H9 (cell line): ENCODE measurements at regions not wholly inside any gene's neighbourhood (a gene's known extent, or its start where the extent isn't known, plus 50 kb on each side); places are given as distances from the start of the nearest gene placed in this dataset.

Experiments
- DNase-seq: peaks from one replicate; pipeline ENCODE4 v3.0.0-alpha.2; 2017
- H2AFZ ChIP-seq: one replicate; pipeline ENCODE4 v1.6.1; 2013; ENCODE audit warnings: mild to moderate bottlenecking, low read length, control low read depth, moderate library complexity
- H2AK5ac ChIP-seq: 2 replicates; pipeline ENCODE4 v1.6.1; 2013; ENCODE audit warnings: low read length, control low read depth, mixed read lengths; ENCODE audit not compliant: insufficient read length
- H2BK120ac ChIP-seq: one replicate; pipeline ENCODE4 v1.6.1; 2013; ENCODE audit warnings: low read depth, mild to moderate bottlenecking, low read length, control low read depth, inconsistent platforms; ENCODE audit not compliant: poor library complexity, severe bottlenecking
- H2BK12ac ChIP-seq: 2 replicates; pipeline ENCODE4 v1.6.1; 2013; ENCODE audit warnings: low read length, control low read depth, mixed read lengths, low read depth; ENCODE audit not compliant: insufficient read length
- H2BK15ac ChIP-seq: 2 replicates; pipeline ENCODE4 v1.6.1; 2013; ENCODE audit warnings: low read depth, low read length, control low read depth
- H2BK20ac ChIP-seq: one replicate; pipeline ENCODE4 v1.6.1; 2013; ENCODE audit warnings: low read depth, mild to moderate bottlenecking, low read length, control low read depth, inconsistent platforms; ENCODE audit not compliant: poor library complexity, severe bottlenecking
- H2BK5ac ChIP-seq: 2 replicates; pipeline ENCODE4 v1.6.1; 2013; ENCODE audit warnings: low read length, control low read depth, mixed read lengths; ENCODE audit not compliant: insufficient read length
- H3K14ac ChIP-seq: 2 replicates; pipeline ENCODE4 v1.6.1; 2013; ENCODE audit warnings: low read length, control low read depth; ENCODE audit not compliant: insufficient read depth
- H3K18ac ChIP-seq: 2 replicates; pipeline ENCODE4 v1.6.1; 2013; ENCODE audit warnings: low read depth, mild to moderate bottlenecking, mixed read lengths, low read length, control low read depth; ENCODE audit not compliant: insufficient read length
- H3K23ac ChIP-seq: 2 replicates; pipeline ENCODE4 v1.6.1; 2013; ENCODE audit warnings: low read length, control low read depth, mixed read lengths, low read depth; ENCODE audit not compliant: insufficient read length
- H3K23me2 ChIP-seq: 2 replicates; pipeline ENCODE4 v1.6.1; 2013; ENCODE audit warnings: low read depth, mild to moderate bottlenecking, mixed read lengths, low read length, control low read depth; ENCODE audit not compliant: insufficient read length, poor library complexity, severe bottlenecking
- H3K27ac ChIP-seq: 2 replicates; pipeline ENCODE4 v1.5.1; 2013; ENCODE audit warnings: low read length, control low read depth, mixed read lengths, low read depth; ENCODE audit not compliant: insufficient read length
- H3K27me3 ChIP-seq: 2 replicates; pipeline ENCODE4 v1.6.1; 2013; ENCODE audit warnings: low read length, control low read depth, inconsistent platforms; ENCODE audit not compliant: insufficient read depth
- H3K4ac ChIP-seq: 2 replicates; pipeline ENCODE4 v1.6.1; 2013; ENCODE audit warnings: low read depth, mild to moderate bottlenecking, control low read depth, inconsistent platforms, low read length, moderate library complexity
- H3K4me1 ChIP-seq: 2 replicates; pipeline ENCODE4 v1.6.1; 2013; ENCODE audit warnings: low read length, control low read depth, inconsistent platforms; ENCODE audit not compliant: insufficient read depth
- H3K4me2 ChIP-seq: 2 replicates; pipeline ENCODE4 v1.6.1; 2013; ENCODE audit warnings: low read length, control low read depth, mixed read lengths; ENCODE audit not compliant: insufficient read length, insufficient read depth
- H3K56ac ChIP-seq: 2 replicates; pipeline ENCODE4 v1.6.1; 2013; ENCODE audit warnings: low read depth, mild to moderate bottlenecking, mixed read lengths, low read length, control low read depth; ENCODE audit not compliant: insufficient read length
- H3K79me1 ChIP-seq: 2 replicates; pipeline ENCODE4 v1.6.1; 2013; ENCODE audit warnings: low read depth, mild to moderate bottlenecking, moderate library complexity, low read length, control low read depth, inconsistent platforms; ENCODE audit not compliant: insufficient read depth, poor library complexity, severe bottlenecking
- H3K79me2 ChIP-seq: 2 replicates; pipeline ENCODE4 v1.6.1; 2013; ENCODE audit warnings: low read length, control low read depth, inconsistent platforms; ENCODE audit not compliant: insufficient read depth
- H3K9ac ChIP-seq: 2 replicates; pipeline ENCODE4 v1.6.1; 2013; ENCODE audit warnings: low read length, control low read depth, mixed read lengths; ENCODE audit not compliant: insufficient read length; ENCODE audit errors: extremely low read depth
- H3K9me3 ChIP-seq: one replicate; pipeline ENCODE4 v1.6.1; 2013; ENCODE audit warnings: low read depth, low read length, inconsistent platforms; ENCODE audit not compliant: control insufficient read depth
- H3T11ph ChIP-seq: one replicate; pipeline ENCODE4 v1.6.1; 2013; ENCODE audit warnings: mild to moderate bottlenecking, low read length, control low read depth, inconsistent platforms
- H4K20me1 ChIP-seq: one replicate; pipeline ENCODE4 v1.6.1; 2013; ENCODE audit not compliant: control insufficient read depth, insufficient read length, insufficient read depth
- H4K5ac ChIP-seq: 2 replicates; pipeline ENCODE4 v1.6.1; 2013; ENCODE audit warnings: low read depth, mild to moderate bottlenecking, mixed read lengths, low read length, control low read depth; ENCODE audit not compliant: insufficient read length
- H4K8ac ChIP-seq: replicated peaks from 2 replicates; pipeline ENCODE4 v1.6.1; 2013; ENCODE audit warnings: low read length, control low read depth, mixed read lengths, low read depth; ENCODE audit not compliant: insufficient read length
- H4K91ac ChIP-seq: 2 replicates; pipeline ENCODE4 v1.6.1; 2013; ENCODE audit warnings: low read depth, mild to moderate bottlenecking, moderate library complexity, mixed read lengths, low read length, control low read depth; ENCODE audit not compliant: insufficient read length
- H3K27ac Mint-ChIP-seq, 3 experiments: 2 replicates in 2 of 3; 3 replicates in 1 of 3; pipeline ENCODE4 v1.8.0; 2020 to 2021; ENCODE audit warnings: mixed read lengths in 3 of 3, mild to moderate bottlenecking in 1 of 3, moderate library complexity in 1 of 3
- H3K27me3 Mint-ChIP-seq: 2 replicates; pipeline ENCODE4 v1.8.0; 2021; ENCODE audit warnings: low read depth, mild to moderate bottlenecking, moderate library complexity, mixed read lengths
- H3K36me3 Mint-ChIP-seq, 3 experiments: 2 replicates in 2 of 3; 3 replicates in 1 of 3; pipeline ENCODE4 v1.8.0; 2020 to 2021; ENCODE audit warnings: low read depth in 3 of 3, mixed read lengths in 3 of 3; ENCODE audit not compliant: insufficient read depth in 1 of 3
- H3K4me1 Mint-ChIP-seq, 2 experiments: 2 replicates each; pipeline ENCODE4 v1.8.0; 2020; ENCODE audit warnings: mixed read lengths in 2 of 2
- H3K4me3 Mint-ChIP-seq, 2 experiments: 2 replicates in 1 of 2; 3 replicates in 1 of 2; pipeline ENCODE4 v1.8.0; 2020 to 2021; ENCODE audit warnings: mild to moderate bottlenecking in 2 of 2, mixed read lengths in 2 of 2, moderate library complexity in 1 of 2
- H3K9me3 Mint-ChIP-seq, 2 experiments: 2 replicates in 1 of 2; 3 replicates in 1 of 2; pipeline ENCODE4 v1.8.0; 2020; ENCODE audit warnings: mild to moderate bottlenecking in 2 of 2, mixed read lengths in 2 of 2, moderate library complexity in 1 of 2
- CTCF ChIP-seq: fragments of 200-600 bp; sonication (generic); conservative IDR thresholded peaks from 3 replicates; pipeline ENCODE4 v1.8.0; 2021; ENCODE audit warnings: antibody characterized with exemption, mild to moderate bottlenecking
- WGBS: extraction: QIAGEN DNeasy Blood & Tissue Kit; methylation state at CpG from one replicate; pipeline ENCODE4 v1.1.7; 2013; ENCODE audit warnings: missing lambda C conversion rate, low lambda C conversion rate, mixed read lengths; ENCODE audit not compliant: insufficient read length; ENCODE audit errors: extremely low coverage; 5-methylcytosine and 5-hydroxymethylcytosine counted together

GRCh38 chr11:127390465-127390864 is 389.9 kb upstream of the KIRREL3 start:
- H3K4ac ChIP-seq, result no peak overlapping the region
- H3K4me1 Mint-ChIP-seq, result peaks cover 27 to 31% of the 10 kb centered on the region in 2 experiments
- H2BK12ac ChIP-seq, result no peak overlapping the region
- no peak overlapping the region for H3K14ac ChIP-seq
- H3K23me2 ChIP-seq, result no peaks in the 10 kb centered on the region
- H3K79me1 ChIP-seq, result no peaks in the 10 kb centered on the region
- H3T11ph ChIP-seq, result no peak overlapping the region
- no peaks in the 10 kb centered on the region for H3K79me2 ChIP-seq
- H3K27ac Mint-ChIP-seq, result no peak overlapping the region
- H3K27me3 Mint-ChIP-seq, result peaks cover 30% of the 10 kb centered on the region
- no peak overlapping the region for H3K23ac ChIP-seq
- no peak for TF ChIP-seq CTCF
- H4K91ac ChIP-seq, result no peak overlapping the region
- H2BK5ac ChIP-seq, result no peak overlapping the region
- no peak overlapping the region for H3K4me3 Mint-ChIP-seq
- H4K8ac ChIP-seq, result no peak overlapping the region
- H2AFZ ChIP-seq, result no peak overlapping the region
- H3K9ac ChIP-seq, result no peak overlapping the region
- H3K56ac ChIP-seq, result no peak overlapping the region
- H3K18ac ChIP-seq, result no peak overlapping the region
- no peak overlapping the region for H2BK120ac ChIP-seq
- no peak overlapping the region for H4K5ac ChIP-seq
- DNase-seq, result no peak
- H3K36me3 Mint-ChIP-seq, result peaks cover 0 to 8% (median 4%) of the 10 kb centered on the region in 3 experiments; a peak in 3 of 7 replicates
- no CpG with 5 or more reads among the region's 4 CpGs for WGBS
- no peak overlapping the region for H2BK20ac ChIP-seq
- no peaks in the 10 kb centered on the region for H4K20me1 ChIP-seq
- H3K27ac ChIP-seq, result no peak overlapping the region
- H2AK5ac ChIP-seq, result no peak overlapping the region
- no peaks in the 10 kb centered on the region for H3K4me1 ChIP-seq
- no peak overlapping the region for H3K4me2 ChIP-seq
- no peaks in the 10 kb centered on the region for H3K27me3 ChIP-seq
- no peak overlapping the region for H2BK15ac ChIP-seq
- peaks cover 7 to 8% of the 10 kb centered on the region in 2 experiments for H3K9me3 Mint-ChIP-seq
- no peaks in the 10 kb centered on the region for H3K9me3 ChIP-seq
